ENCODE measurements at regions not wholly inside any gene's neighbourhood (a gene's known extent, or its start where the extent isn't known, plus 50 kb on each side); places are given as distances from the start of the nearest gene placed in this dataset.
A peak's percentile ranks its signal among the peaks of the same experiment; 100 is the strongest.

DNA sequence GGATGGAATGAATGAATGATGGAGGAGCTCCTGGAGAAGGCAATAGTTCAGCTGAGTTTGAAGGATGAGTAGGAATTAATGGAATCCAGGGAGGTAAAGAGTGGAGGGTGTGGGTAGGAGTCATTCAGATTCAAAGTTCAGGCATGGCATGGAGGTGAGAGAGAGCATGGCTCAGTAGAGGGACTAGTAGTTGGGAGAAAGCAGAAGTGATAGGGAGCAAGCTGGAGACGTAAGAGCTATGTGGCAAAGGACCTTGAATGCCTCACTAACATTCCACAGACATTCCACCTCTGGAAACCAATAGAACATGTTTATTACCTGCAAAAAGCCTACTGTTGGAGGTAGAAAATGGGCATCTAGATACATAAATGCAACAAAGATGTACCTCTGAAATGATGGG is 170.1 kb downstream of the HAUS1 start:
- no peaks in the 10 kb centered on the region; the same call in 1 of the 2 replicates for H3K36me3 Mint-ChIP-seq (ENCODE audit: low read depth)
- TF ChIP-seq, protein P1, sequence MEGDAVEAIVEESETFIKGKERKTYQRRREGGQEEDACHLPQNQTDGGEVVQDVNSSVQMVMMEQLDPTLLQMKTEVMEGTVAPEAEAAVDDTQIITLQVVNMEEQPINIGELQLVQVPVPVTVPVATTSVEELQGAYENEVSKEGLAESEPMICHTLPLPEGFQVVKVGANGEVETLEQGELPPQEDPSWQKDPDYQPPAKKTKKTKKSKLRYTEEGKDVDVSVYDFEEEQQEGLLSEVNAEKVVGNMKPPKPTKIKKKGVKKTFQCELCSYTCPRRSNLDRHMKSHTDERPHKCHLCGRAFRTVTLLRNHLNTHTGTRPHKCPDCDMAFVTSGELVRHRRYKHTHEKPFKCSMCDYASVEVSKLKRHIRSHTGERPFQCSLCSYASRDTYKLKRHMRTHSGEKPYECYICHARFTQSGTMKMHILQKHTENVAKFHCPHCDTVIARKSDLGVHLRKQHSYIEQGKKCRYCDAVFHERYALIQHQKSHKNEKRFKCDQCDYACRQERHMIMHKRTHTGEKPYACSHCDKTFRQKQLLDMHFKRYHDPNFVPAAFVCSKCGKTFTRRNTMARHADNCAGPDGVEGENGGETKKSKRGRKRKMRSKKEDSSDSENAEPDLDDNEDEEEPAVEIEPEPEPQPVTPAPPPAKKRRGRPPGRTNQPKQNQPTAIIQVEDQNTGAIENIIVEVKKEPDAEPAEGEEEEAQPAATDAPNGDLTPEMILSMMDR (IDR thresholded peaks at IDR 0.05): no peak
- no peaks in the 10 kb centered on the region for H3K9me3 Mint-ChIP-seq
- H3K27ac Mint-ChIP-seq: no peak overlapping the region; the same call in 1 of the 2 replicates
- DNase-seq: no peak
- H3K4me1 Mint-ChIP-seq (ENCODE audit: low read depth): peaks cover 50% of the 10 kb centered on the region
- H3K27me3 Mint-ChIP-seq (ENCODE audit: insufficient read depth): peaks cover 6% of the 10 kb centered on the region
- H3K4me3 Mint-ChIP-seq: no peak overlapping the region

DNA sequence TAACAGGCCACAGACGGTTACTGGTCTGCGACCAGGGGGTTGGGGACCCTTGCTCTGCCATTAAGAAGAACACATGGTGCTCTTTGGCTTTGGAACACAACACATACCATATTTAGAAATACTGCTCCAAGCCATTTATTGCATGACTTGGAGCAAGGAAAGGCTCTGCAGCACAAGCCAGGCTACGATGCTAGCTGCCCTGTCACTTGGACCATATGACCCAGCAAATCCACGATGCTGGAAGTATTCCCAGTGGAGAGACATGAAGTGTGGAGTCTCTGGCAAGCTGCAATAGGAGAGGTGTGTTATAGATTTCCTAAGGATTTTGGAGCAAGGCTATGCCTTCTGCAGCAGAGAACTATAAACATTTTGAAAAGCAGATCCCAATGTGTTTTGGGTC is 171.2 kb downstream of the HAUS1 start:
- no peaks in the 10 kb centered on the region for H3K9me3 Mint-ChIP-seq
- H3K36me3 Mint-ChIP-seq (ENCODE audit: low read depth): no peaks in the 10 kb centered on the region; the same call in 1 of the 2 replicates
- peaks cover 57% of the 10 kb centered on the region for H3K4me1 Mint-ChIP-seq (ENCODE audit: low read depth)
- H3K27me3 Mint-ChIP-seq (ENCODE audit: insufficient read depth): peaks cover 6% of the 10 kb centered on the region
- DNase-seq: no peak
- TF ChIP-seq, protein P1 (IDR thresholded peaks at IDR 0.05): no peak
- no peak overlapping the region for H3K27ac Mint-ChIP-seq
- no peak overlapping the region for H3K4me3 Mint-ChIP-seq

DNA sequence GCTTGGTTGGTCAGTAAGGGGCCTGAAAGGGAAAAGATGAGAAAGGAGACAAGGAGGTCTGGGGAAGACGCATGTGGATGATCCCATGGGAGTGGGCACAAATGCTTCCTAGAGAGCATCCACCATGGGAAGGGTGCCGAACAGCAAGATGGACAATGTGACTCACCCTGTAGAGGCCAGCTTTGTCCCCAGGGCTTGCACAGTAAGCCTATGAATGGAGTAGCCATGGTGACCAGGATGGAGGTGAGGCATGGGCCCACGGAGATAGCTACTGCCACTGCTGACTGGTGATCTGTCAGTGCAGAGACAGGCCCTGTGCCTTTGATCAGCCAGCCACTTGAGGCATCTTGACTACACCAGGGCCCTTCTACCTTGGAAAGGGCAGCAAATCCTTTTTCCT is 172.6 kb downstream of the HAUS1 start:
- H3K4me3 Mint-ChIP-seq: no peak overlapping the region
- H3K27ac Mint-ChIP-seq: no peak overlapping the region
- DNase-seq: no peak
- H3K27me3 Mint-ChIP-seq (ENCODE audit: insufficient read depth): peaks cover 6% of the 10 kb centered on the region
- TF ChIP-seq, protein P1 (IDR thresholded peaks at IDR 0.05): no peak
- H3K4me1 Mint-ChIP-seq (ENCODE audit: low read depth): peaks cover 61% of the 10 kb centered on the region
- H3K36me3 Mint-ChIP-seq (ENCODE audit: low read depth): no peaks in the 10 kb centered on the region; the same call in 1 of the 2 replicates
- H3K9me3 Mint-ChIP-seq: no peaks in the 10 kb centered on the region

DNA sequence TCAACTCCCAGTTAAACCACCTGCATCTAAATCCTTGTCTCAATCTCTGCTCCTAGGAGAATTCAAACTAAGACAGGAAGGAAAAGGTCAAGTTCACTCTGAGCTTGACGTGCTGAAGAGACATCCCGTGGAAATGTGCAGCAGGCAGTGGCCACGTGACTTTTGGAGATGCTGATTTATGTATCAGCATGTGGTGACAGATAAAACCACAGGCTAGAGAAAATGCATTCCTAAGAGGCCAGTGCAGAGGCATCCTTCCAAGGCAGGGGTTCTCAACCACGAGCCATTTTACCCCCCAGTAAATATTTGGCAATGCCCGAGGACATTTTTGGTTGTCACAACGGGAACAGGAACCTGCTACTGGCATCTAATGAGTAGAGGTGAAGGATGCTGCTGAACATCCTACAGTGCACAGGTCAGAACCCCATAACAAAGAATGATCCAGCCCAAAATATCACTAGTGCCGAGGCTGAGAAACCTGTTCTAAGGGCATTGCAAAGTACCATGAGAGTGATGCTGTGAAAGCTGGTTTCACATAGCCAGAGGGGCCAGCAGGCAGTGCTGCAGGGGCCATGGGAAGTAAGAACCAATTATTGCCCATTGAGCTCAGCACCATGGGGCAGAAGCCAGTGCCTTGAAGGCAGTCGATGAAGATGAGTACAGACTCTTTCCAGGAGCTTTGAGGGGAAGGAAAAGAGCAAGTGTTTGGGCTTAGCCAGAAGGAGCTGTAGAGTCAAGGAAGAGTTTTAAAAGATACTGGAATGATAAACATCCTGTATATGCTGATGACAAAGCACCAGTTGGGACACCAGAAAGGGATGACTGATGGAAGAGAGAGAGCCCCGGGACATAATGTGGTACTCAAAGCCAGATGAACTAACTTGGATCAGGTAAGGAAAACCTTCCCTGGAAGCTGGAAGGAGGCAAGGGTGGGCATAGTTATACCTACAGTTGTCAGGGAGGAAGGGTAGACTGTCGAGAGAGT is 174.6 kb downstream of the HAUS1 start:
- H3K36me3 Mint-ChIP-seq (ENCODE audit: low read depth): no peaks in the 10 kb centered on the region
- H3K27me3 Mint-ChIP-seq (ENCODE audit: insufficient read depth): peaks cover 6% of the 10 kb centered on the region
- peak overlapping the region; percentile 58 for H3K27ac Mint-ChIP-seq
- TF ChIP-seq, protein P1 (IDR thresholded peaks at IDR 0.05): no peak
- DNase-seq: peak; percentile 69
- H3K9me3 Mint-ChIP-seq: no peaks in the 10 kb centered on the region
- H3K4me3 Mint-ChIP-seq: peak overlapping the region; percentile 46
- peaks cover 73% of the 10 kb centered on the region for H3K4me1 Mint-ChIP-seq (ENCODE audit: low read depth)

DNA sequence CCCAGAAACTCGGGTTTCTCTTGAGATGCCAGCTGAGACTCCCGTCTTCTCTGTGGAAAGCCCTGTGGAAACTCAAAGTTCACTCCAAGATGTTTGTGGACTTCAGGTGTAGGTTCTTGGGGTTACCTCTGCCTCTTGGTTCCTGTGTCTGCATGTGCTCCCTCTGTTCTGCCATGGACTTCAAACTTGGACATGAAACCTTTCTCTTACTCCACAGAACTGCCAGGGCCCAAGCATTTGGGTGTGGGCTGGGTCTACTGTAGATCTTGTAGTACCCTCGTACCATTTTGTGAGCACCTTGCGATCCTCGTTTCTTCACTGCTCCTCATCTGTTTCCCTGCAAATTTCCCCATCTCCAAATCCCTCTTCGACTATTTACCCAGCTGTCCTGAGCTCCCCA is 175.5 kb downstream of the HAUS1 start:
- H3K4me1 Mint-ChIP-seq (ENCODE audit: low read depth): peaks cover 64% of the 10 kb centered on the region

More for the DNA sequence above, 175.5 kb downstream of the HAUS1 start:
- Mint-ChIP-seq H3K4me3 (no peak overlapping the region), H3K36me3 (ENCODE audit: low read depth) (no peaks in the 10 kb centered on the region), H3K27me3 (ENCODE audit: insufficient read depth) (peaks cover 4% of the 10 kb centered on the region; the same call in 1 of the 2 replicates), H3K27ac (no peak overlapping the region), H3K9me3 (no peaks in the 10 kb centered on the region)
- TF ChIP-seq, protein P1 (IDR thresholded peaks at IDR 0.05): no peak
- no peak for DNase-seq
